HFF-Myc (cell line): ENCODE measurements at regions not wholly inside any gene's neighbourhood (a gene's known extent, or its start where the extent isn't known, plus 50 kb on each side); places are given as distances from the start of the nearest gene placed in this dataset.

Experiments
- DNase-seq: peaks from one replicate; pipeline ENCODE4 v3.0.0-alpha.2; 2011; ENCODE audit warnings: low read depth; ENCODE audit errors: extremely low read depth
- H3K4me3 ChIP-seq: replicated peaks from 2 replicates; pipeline ENCODE4 v1.5.1; 2011; ENCODE audit warnings: low read depth, mild to moderate bottlenecking, control low read depth, low read length
- TF ChIP-seq, protein P1 (sequence below): IDR thresholded peaks from 2 replicates; pipeline ENCODE4 v1.5.1; 2012; ENCODE audit warnings: mild to moderate bottlenecking, low read depth, low read length, control low read depth; ENCODE audit errors: missing control alignments

DNA sequence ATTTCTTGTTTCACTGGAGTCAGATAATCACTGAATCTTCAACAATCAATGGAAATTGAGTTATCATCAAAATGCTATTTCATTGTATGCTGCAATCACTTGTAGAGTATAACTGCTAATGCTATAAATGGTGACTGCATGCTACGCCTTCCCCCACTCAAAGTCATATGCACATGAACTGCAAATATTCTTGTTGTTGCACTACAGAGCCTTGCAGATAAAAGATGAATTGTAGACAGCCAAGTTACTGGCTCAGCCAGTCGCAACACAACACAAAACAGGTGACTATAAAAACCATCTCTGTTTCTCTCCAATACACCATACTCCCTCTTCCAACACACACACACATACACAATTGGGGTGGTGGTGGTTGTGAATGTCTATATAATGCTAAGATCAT is 171.0 kb upstream of the HMGA2 start:
- TF ChIP-seq, protein P1, sequence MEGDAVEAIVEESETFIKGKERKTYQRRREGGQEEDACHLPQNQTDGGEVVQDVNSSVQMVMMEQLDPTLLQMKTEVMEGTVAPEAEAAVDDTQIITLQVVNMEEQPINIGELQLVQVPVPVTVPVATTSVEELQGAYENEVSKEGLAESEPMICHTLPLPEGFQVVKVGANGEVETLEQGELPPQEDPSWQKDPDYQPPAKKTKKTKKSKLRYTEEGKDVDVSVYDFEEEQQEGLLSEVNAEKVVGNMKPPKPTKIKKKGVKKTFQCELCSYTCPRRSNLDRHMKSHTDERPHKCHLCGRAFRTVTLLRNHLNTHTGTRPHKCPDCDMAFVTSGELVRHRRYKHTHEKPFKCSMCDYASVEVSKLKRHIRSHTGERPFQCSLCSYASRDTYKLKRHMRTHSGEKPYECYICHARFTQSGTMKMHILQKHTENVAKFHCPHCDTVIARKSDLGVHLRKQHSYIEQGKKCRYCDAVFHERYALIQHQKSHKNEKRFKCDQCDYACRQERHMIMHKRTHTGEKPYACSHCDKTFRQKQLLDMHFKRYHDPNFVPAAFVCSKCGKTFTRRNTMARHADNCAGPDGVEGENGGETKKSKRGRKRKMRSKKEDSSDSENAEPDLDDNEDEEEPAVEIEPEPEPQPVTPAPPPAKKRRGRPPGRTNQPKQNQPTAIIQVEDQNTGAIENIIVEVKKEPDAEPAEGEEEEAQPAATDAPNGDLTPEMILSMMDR: no peak
- no peak for DNase-seq
- H3K4me3 ChIP-seq: no peak overlapping the region

DNA sequence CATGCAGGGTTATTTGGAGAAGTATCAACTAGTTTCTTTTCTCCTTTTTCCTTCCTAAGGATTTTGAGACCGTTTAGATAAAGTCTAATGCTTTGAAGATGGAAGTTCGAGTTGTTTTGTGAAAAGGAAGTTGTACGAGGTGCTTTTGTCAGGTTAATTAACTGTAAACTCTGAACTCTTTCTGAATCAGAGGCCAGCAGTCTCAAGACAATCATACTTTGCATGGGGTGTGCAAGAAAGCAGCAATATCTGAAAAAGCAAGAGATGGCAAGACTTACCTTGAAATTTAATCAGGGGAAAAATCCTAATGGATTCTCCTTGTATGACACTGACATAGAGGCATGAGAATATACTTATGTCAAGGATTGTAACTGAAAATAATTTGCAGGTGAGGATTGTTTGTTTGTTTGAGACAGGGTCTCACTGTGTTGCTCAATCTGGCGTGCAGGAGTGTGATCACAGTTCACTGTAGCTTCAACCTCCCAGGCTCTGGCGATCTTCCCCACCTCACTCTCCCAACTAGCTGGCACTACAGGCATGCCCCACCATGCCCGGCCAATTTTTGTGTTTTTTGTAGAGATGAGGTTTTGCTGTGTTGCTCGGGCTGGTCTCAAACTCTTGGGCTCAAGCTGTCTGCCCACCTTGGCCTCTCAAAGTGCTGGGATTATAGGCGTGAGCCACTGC is 170.2 kb upstream of the HMGA2 start:
- DNase-seq: no peak
- no peak overlapping the region for H3K4me3 ChIP-seq
- TF ChIP-seq, protein P1: no peak

DNA sequence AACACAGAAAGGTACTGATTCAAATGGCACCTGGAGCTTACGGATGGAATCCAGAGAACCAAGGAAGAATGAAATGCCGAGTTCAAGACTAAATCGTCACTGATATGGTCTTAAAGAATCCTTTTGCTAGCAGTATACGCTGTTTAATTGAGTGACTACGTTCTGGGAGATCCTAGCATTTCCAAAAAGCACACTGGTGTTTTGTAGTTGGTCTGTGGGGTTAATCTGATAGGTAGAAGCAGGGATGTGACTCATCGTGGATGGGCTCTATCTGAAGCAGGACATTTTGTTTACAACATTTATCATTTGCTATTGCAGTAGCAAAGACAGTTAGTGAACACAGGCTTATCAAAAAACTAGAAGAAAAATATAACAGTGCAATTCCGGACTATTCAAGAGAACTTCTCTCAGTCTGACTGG is 169.2 kb upstream of the HMGA2 start:
- no peak overlapping the region for H3K4me3 ChIP-seq
- no peak for DNase-seq
- TF ChIP-seq, protein P1: no peak

DNA sequence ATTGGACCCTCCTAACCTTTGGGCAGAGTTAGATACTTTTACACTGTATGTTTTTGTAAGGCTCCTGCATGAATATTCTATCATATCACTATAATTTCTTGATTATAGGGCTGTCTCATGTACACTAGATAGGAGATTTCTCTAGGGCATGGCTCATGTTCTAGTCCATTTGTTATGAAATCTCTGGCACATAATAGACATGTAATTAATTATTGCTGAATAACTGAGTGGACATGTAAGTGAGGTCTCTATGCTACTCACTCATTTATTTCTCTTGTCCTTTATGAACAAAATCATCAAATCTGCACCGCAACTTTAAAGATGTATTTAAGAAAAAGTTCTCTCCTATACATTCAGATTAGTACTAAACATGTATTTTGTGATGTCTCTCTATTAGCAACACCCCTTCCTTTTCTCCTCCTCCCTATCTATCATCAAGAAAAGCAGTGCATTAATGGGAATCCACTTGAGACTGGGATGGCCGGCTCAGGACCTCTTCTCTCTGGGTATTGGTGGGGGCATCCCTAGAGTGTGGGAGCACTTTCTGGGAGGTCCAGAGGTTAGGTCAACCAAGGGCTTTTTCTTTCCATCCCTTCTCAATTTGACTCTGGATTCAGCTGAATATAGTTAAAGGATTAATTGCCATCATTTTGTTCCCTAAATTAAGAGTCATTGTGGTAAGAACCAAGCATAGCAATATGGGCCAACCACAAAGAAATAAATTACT is 168.0 kb upstream of the HMGA2 start:
- no peak for DNase-seq
- H3K4me3 ChIP-seq: no peak overlapping the region
- TF ChIP-seq, protein P1: no peak

DNA sequence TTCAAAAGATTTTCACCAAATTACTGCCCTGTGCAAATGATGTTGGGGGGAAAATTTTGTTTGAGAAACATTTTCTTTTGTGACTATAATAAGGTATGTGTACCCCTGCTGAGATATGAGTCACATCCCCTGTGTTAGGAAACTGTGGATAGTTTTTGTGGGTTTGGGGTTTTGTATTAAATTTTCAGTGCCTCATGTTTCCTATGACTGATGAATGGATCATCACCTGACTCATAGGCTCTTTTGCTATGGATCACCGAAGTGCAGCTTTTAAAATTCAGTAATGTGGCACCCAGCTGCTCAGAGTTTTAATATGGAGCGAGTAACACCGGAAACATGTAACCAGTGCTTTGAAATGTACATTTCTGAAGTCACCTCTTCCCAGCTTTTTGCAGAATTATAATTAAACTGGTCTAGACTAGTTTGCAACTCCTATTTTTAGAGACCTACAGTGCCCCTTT is 167.4 kb upstream of the HMGA2 start:
- peak; percentile 98 for DNase-seq
- H3K4me3 ChIP-seq: no peak overlapping the region
- TF ChIP-seq, protein P1: no peak

DNA sequence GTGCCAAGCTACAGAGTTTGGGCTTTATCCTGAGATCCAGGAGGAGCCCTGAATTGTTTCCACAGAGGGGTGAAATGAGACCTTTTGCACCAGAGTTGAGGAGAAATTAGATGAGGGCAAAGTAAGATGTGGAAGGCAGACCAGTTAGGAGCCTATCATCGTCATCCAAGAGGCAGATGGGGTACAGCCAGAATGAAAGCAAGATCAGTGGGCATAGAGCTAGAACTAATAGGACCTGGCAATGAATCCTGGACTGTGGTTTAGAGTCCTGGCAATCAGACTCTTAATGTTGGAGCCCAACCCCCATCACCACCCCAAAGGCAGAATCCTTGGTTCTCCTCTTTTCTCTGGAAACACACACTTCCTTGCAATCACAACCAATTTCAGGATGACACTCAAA is 166.6 kb upstream of the HMGA2 start:
- no peak for DNase-seq
- TF ChIP-seq, protein P1: no peak
- no peak overlapping the region for H3K4me3 ChIP-seq
